HCEC 1CT (cell line): ENCODE measurements at regions not wholly inside any gene's neighbourhood (a gene's known extent, or its start where the extent isn't known, plus 50 kb on each side); places are given as distances from the start of the nearest gene placed in this dataset.
A peak's percentile ranks its signal among the peaks of the same experiment; 100 is the strongest.

ENCODE experiments used
- DNase-seq: peaks from one replicate; pipeline ENCODE4 v3.0.0-alpha.2; 2017

DNA sequence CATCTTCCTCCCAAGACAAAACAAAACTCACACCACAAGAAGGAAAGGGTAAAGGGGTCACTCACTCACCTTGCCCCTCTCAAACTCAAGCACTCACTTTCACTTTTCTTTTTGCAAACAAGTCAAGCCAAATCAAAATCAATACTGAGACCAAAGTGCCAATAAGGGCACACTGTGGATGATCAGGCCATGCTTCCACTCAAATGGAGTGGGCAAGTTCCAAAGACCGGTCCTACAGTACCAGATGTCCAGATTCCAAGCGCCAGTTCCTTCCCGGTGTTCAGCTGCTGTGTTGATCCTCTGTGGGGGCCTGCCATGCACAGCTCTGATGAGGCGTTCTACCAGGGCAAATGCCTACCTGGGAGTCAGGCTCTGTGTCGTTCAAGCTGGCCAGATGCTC, 162.6 kb upstream of the GRIK2 start:
- no peak for DNase-seq

DNA sequence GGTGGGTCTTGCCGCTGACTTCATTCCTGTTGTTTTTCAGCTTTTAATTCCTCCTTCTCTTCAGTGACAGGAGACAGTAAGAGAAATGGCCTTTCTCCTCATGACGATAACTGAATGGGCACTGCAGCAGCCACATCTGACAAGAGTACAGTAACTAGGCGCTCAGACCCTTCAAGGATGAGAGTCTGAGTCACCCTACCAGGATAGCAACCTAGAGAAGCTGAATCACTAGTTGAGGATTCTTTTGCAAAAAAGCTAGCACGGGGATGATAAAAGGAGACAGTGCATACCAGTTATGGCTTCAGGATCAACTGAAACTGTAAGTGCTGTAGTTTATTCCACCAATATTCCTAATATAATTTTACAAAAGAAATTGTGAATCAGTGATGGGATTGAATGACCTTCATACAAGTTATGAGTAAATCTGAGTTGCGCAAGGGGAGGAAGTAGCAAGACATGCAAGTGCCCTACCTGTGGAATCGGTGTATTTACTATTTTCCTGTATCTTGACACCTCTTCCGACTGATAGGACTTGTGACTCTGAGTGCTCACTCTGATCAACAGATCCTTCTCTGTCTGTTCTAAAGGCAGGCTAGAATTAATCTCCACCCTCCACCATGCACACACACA, 161.8 kb upstream of the GRIK2 start:
- DNase-seq = peak; percentile 29

DNA sequence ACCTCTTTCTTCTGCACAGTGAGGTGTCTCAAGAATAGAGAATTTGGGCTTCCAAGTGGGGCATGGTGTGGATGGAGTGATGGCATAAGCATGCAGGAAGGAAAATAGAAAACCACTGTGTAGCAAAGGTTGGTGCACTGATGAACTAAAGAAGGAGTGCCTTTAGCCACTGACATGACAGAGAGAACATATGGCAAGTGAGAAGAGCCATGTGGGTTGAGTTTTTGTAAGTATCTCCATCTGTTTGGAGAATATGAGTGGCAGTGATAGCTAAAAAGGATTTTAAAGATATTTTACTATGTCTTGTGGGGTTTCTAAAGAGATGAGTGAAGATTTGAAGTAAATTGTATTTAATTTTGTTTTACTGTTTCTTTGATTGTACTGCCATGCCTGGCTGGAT, 160.5 kb upstream of the GRIK2 start:
- no peak for DNase-seq

DNA sequence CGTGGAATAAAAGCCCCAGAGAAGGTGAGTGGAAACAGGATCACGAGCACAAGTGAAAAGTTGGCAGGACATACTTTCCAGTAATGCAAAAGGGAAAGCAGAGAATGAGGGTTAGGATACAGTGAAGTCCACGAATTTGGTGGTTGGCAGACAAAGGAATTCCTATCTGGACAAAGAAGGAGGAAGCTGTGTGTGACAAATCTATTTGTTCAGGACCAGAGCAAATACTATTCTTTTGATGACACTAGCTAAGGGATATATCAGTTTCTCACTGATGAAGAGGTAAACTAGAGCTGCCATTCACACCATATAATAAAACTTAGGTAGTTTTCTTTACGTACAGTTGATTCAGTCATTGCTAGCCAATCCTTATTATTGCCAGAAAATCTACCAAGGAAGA, 156.8 kb upstream of the GRIK2 start:
- DNase-seq = no peak

DNA sequence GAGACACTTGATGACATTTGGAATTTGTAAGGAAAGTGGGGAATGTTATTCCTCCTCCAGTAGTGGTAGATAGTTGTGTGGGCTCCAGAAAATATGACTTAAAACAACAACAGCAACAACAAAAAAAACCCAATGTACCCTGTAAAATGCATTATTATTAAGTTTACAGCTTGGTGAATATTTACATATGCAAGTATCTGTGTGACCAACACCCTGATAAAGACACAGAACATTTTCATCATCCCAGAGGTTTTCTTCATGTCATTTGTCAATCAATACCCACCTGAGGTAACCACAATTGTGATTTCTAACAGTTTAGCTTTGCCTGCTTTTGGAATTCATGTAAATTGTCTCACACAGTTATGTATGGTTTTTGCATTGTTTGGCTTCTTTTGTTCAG, 152.1 kb upstream of the GRIK2 start:
- no peak for DNase-seq

DNA sequence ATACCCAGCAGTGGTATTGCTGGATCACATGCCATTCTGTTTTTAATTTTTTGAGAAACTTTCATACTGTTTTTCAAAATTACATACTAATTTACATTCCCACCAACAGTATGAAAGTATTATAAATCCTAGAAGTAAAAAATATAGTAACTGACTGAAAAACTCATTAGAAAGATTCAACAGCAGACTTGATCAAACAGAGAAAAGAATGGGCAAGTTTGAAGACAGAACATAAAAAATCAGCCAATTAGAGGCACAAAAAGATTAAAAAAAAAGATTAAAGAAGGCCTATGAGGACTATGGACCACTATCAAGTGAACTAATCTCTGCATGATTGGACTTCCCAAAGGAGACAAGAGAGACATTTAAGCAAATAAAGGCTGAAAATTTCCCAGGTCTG, 144.0 kb upstream of the GRIK2 start:
- no peak for DNase-seq

DNA sequence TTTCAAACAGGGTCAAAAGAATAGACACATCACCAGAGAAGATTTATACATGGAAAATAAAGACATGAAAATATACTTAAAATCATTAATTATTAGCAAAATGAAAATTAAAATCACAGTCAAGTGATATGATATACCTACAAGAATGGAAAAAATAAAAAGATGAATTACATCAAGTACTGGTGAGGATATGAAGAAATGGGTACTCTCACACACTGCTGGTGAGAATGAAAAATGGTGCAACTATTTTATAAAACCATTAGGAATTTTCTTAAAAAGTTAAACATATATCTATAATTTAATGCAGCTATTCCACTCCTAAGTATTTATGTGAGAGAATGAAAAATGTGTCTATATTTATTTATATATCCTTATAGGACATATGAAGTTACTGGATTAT, 136.3 kb upstream of the GRIK2 start:
- no peak for DNase-seq

DNA sequence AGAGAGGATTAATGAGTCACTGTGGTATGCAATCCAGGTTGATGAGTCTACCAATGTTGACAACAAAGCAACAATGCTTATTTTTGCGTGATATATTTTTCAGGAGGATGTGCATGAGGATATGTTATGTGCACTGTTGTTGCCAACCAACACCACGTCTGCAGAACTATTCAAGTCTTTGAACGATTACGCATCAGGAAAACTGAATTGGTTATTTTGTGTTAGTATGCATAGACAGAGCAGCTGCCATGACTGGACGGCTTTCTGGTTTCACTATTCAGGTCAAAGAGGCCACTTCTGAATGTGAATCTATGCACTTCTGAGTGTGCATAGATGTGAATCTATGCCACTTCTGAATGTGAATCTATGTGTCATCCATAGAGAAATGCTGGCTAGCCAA, 134.0 kb upstream of the GRIK2 start:
- DNase-seq = peak; percentile 65

DNA sequence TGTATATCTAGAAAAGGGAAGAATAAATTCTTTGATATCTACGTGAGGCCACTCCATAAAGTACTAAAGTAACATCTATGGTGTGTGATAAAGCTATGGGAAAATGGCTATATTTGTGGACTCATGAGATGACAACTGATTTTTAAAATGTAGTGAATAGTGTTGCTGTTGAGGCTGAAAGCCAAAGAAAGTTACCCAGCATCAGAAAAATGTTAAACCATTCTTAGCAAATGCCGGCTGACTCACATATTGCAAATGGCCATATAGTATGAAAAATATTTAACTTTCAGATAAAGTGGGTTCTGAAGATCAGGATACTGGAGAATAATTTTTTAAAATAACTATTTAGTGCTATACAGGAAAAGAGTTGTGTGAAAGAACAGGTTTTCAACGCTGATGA, 129.9 kb upstream of the GRIK2 start:
- DNase-seq = peak; percentile 54

DNA sequence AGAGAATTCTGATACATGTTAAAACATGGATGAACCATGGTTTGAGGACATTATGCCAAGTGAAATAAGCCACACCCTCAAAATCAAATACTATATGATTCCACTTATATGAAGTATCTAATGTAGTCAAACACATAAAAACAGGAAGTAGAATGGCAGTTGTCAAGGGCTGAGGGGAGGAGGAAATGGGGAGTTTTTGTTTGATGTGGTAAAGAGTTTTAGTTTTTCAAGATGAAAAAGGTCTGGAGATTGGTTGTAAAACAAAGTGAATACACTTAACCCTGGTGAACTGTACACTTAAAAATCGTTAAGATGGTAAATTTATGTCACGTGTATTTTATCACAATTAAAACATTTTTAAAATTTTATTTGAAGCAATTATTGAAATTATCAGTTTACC, 127.4 kb upstream of the GRIK2 start:
- DNase-seq = no peak

DNA sequence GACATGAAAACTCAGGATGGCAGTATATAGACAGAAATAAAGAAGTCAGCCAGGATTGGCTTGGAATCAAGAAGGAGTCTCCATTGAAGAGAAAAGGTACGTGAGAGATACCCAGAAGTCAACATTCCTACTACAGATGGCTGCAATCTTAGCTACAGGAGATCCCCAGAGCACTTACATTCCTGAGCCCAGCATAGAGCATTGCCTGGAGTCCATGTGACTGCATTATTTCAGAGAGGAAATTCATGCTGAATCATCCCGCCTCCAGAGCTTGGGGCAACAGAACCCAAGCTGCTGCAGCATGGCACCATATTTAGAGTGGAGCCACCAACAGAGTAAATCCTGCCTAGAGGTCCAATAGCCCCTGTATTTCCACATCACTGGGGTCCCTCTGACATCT, 125.0 kb upstream of the GRIK2 start:
- DNase-seq = peak; percentile 80

DNA sequence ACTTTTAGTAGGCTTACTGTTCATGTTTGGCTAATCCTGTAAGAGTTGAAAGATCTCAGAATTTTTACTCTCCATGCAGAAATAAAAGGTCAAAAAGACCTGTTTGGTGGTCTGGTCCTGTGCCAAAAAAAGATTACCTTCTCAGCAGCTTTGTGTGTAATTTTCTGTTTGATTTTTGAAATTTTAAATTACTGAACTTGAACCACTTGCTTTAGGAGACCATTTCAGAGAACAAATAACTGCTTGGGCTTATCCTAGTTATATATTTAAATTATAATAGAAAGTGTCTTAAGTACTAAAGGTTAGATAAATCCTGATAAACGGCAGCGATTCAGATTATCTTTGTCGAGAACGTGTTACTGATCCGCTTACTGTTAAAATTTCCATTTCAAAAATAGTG, 118.3 kb upstream of the GRIK2 start:
- no peak for DNase-seq

DNA sequence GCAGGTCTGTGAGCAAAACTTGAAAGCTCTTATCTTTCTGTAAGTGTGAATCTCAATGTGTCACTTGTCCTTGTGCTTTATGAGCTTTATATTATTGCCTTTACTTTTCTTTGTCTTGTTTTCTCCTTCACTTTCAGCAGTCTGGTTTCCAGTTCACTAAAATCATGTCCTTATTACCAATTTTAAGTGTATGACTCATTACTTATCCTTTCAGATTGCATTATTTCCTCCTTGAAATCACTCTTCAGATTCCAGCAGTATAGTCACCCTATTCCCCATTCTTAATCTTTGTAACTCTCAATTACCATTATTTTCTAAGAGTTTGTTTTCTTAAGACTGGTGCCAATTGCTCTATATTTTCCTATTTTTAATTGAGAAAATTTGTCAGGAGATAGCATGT, 117.4 kb upstream of the GRIK2 start:
- peak; percentile 61 for DNase-seq

DNA sequence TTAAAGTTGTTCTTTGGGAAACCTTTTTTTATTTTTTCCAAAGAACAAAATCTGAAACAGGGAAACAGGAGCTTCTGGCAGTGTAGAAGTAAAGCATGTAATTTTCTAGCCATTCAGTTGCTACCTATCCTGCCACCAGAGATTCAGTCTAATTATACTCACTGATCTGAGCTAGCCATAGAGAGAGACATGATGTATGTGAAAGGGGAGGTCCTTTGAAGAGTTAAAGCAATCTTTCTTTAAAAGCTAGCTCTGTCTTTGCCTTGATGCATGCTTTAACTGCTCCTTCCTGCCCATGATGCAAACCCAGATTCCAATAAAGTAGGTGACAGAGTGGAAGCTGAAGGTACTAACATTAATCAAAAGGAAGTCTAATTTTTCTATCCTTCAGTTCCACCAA, 114.1 kb upstream of the GRIK2 start:
- no peak for DNase-seq

DNA sequence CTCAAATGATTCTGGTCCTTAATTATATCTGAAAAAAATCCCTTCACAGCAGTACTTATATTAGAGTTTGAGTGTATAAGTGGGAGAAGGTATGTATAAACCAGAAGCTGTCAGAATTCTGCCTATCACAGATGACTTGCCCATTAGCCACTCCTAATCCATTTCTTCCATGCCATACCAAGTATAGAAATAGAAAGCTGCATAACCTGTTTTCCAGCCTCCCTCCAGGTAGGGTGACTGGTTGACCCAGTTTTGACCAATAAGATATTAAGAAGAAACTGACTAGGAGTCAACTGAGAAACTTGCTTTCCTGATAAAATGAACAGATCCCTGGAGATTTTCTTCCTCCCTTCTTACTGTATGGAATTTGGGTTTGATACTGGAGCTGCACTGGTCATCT, 112.2 kb upstream of the GRIK2 start:
- DNase-seq = no peak

DNA sequence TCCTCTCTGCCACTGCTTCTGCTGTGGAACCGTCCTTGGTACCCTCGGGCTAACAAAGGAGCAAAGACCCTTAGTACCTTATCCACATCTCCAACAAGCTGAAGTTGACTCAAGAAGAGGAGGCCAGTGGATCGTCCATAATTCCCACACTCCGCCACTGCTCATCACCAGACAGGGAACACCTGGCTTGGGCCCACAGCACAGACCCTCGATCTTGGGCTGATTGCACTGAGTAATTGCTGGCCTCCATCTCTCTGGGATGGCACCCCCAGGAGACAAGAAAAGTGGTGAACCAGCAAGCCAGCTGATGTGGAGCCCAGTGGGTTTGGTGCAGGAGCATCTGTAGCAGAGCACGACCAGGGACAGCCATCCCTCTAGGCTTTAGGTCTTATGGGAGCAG, 109.4 kb upstream of the GRIK2 start:
- no peak for DNase-seq

DNA sequence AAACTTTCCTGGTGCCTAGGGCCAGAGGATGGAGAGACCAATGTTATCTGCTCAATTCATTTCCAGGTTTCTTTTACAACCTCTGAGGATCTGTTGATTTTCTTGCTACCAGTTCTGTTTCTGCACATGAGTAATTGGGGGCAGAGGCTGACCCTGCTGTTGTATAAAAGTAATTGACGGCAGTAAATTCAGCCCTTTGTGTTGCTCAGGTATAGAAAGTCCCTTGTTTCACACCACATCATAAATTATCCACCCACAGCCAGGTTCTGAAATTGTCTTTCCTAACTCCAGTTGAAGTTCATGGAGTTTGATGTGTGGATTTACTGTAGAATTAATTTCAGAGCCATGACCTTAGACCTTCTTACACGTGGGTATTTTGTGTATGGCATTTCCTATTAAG, 107.4 kb upstream of the GRIK2 start:
- DNase-seq = no peak

DNA sequence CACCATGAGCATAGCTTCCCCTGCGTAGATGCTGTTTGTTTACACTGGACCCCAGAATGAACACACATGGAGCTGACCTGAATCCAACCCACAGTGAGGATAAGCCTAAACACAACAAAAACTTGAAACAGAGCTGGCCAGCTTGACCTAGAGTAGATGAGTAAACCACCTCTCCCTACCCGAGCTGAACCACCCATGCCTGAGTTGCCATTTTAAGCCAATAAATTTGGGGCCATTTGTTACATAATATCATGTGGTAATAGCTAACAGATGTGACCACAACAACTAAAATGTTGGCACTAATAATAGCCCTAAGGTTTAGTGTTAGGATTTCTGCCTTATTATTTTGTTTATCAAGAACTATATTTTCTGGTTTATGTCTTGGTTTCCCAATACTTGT, 103.2 kb upstream of the GRIK2 start:
- DNase-seq = peak; percentile 67

DNA sequence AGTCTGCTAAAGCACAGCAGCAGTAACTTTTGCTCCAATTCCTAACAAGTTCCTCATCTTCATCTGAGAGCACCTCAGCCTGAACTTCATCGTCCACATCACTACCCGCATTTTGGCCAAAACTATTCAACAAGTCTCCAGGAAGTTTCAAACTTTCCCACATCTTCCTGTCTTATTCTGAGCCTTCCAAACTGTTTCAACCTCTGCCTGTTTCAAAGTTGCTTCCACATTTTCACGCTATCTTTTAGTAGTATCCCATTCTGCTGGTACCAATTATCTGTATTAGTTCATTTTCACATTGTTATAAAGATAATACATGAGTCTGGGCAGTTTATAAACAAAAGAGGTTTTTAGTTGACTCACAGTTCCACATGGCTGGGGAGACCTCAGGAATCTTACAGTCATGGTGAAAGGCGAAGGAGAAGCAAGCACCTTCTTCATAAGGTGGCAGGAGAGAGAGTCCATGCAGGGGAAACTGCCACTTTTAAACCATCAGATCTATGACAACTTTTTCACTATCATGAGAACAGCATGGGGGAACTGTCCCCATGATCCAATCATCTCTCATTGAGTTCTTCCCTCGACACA, 99.4 kb upstream of the GRIK2 start:
- no peak for DNase-seq

DNA sequence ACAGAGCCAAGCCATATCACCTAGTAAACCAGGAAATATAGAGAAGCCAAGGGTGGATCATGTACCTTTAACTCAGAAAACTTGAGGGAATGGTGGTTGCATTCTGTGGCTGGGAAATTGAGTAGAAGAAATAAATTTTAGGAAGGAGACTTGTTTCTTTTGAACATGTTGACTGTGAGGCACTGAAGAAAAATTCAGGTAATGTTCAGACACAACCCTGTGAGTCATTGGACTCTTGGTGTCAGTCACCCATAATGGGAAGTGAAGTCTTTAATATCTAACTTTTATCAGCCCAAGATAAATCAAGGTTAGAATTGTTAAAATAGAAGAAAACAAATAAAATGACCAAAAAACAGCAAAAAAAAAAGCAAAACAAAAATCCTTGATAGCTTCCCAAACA, 98.8 kb upstream of the GRIK2 start:
- DNase-seq = peak; percentile 53

DNA sequence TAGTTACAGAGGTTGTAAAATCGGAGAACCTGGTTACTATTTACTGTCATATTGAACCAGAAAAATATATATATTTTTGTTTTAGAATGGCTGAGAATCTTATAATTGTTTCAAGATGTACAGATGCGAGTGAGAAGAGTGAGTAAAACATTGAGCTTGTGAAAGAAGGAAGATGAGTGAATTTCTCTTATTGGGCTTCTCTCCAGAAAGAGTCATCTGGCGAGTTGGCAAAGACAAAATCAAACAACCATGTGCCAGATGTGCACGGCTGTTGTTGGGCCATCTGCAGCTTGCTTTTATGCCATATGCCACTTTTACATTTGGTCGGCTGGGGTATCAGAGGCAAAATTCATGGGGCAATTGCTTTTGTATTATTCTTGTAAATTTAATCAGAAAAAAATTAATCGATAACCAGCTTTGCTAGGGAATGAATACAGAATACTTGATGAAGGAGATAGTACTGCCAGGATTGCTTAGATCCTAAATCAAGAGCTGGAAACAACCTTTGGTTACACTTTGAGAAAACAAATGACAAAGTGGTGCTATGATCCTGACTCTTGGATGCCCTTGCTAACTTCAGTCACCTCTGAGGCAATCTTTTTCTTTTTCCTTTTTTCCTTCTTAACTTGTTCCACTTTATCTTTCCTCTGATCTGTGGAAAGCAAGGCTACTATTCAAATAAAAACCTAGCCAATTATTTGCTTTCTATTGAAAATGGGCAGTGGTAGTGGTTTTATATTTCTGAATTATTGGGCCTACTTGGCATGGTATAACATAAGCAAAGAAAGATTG, 97.1 kb upstream of the GRIK2 start:
- DNase-seq = peak; percentile 90

DNA sequence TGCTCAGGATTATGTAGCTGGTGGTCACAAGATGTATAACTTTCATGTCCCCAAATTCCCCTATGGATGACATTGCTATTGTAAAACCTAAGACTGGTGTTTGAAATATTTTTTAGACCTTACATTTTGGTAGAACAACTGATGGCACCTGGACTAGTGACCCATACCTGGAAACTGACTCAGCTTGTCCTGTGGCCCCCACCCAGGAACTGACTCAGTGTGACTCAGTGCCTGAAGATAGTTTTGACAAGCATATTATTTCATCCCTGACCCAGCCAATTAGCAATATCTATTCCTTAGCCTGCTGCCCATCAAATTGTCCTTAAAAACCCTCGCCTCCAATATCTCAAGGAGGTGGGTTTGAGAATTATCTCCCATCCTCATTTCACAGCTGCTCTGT, 90.9 kb upstream of the GRIK2 start:
- no peak for DNase-seq

DNA sequence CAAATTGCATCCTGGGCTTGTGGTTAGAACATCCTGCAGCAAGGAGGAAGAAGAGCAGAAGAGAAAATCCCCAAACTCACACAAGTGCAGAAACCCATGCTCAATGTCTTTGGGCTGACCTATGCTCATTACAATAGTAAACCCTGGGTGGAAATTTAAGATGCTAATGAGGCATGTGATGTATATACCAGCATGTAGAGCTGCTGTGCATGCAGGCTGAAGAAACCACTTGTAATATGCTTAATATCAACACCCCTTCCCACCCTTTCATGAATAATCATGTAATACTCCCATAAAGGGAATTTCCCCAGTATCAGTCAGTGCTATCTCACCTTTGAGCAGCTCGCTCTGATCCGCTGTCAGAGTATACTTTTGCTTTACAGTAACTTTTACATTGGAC, 90.0 kb upstream of the GRIK2 start:
- no peak for DNase-seq

DNA sequence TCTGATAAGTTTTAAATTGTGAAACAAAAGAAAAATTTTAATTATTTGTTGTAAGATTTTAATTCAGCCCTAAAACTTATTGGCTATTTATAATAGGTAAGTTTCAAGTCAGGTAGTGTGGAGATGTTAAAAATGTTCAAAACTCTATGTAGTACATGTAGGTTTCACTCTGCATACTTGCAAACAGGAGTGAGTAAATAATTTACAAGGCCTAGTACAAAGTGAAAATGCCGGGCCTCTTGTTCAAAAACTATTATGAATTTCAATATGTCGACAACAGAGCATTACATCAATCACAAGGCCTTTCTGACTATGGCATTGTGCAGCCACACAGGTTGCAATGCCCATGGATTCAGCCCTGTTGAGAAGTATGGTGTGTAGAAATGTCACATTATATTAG, 80.9 kb upstream of the GRIK2 start:
- DNase-seq = no peak

DNA sequence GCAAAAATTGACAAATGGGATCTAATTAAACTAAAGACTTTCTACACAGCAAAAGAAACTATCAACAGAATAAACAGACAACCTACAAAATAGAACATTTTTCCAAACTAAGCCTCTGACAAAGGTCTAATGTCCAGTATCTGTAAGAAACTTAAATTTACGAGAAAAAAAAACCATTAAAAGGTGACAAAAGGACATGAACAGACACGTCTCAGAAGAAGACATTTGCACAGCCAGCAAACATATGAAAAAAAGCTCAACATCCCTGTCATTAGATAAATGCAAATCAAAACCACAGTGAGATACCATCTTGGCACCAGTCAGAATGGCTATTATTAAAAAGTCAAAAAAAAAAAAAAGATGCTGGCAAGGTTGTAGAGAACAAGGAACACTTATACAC, 70.6 kb upstream of the GRIK2 start:
- no peak for DNase-seq
